ENCODE measurements at regions not wholly inside any gene's neighbourhood (a gene's known extent, or its start where the extent isn't known, plus 50 kb on each side); places are given as distances from the start of the nearest gene placed in this dataset.

- Histone ChIP-seq H2BK120ac (ENCODE audit: low read depth, low read length) (no peak overlapping the region), H3K14ac (replicated peaks; ENCODE audit: low read depth, low read length) (no peak overlapping the region), H4K5ac (ENCODE audit: low read depth, low read length) (no peak overlapping the region), H3K79me1 (ENCODE audit: low read depth in 1 of 2, low read length in 2 of 2) (no peaks in the 10 kb centered on the region), H3K9ac (ENCODE audit: low read depth, low read length) (no peak overlapping the region), H3K4me1 (ENCODE audit: control insufficient read depth, insufficient read depth, low read length) (no peaks in the 10 kb centered on the region), H3K4me3 (ENCODE audit: insufficient read depth, low read depth, low read length) (no peak overlapping the region), H4K20me1 (ENCODE audit: insufficient read depth, low read length) (no peaks in the 10 kb centered on the region), H2AFZ (replicated peaks; ENCODE audit: low read length, poor library complexity) (no peak overlapping the region), H3K4ac (ENCODE audit: low read depth, low read length) (no peak overlapping the region), H2AK9ac (replicated peaks; ENCODE audit: low read depth, low read length, poor library complexity) (no peak overlapping the region), H4K8ac (ENCODE audit: low read depth in 2 of 2, low read length in 2 of 2) (no peak overlapping the region), H2BK20ac (ENCODE audit: low read depth, low read length) (no peak overlapping the region), H3K9me1 (ENCODE audit: insufficient read depth, low read length) (no peaks in the 10 kb centered on the region), H3K9me3 (ENCODE audit: control insufficient read depth, insufficient read depth, low read length) (peaks cover 9% of the 10 kb centered on the region), H3K4me2 (ENCODE audit: low read depth, low read length) (no peak overlapping the region), H2BK5ac (ENCODE audit: low read depth, low read length, poor library complexity, severe bottlenecking) (no peak overlapping the region), H3K23ac (ENCODE audit: low read depth, low read length) (no peak overlapping the region), H3K36me3 (ENCODE audit: control insufficient read depth, insufficient read depth, low read length) (no peaks in the 10 kb centered on the region), H3K56ac (ENCODE audit: extremely low read depth, insufficient read depth, low read length) (no peak overlapping the region), H3K18ac (ENCODE audit: low read depth, low read length) (no peak overlapping the region), H3K27me3 (ENCODE audit: control insufficient read depth, insufficient read depth, low read length) (no peaks in the 10 kb centered on the region), H2BK15ac (ENCODE audit: low read depth, low read length) (no peak overlapping the region), H3K27ac (ENCODE audit: insufficient read depth, low read length) (no peak overlapping the region), H4K91ac (ENCODE audit: insufficient read depth, low read depth, low read length) (no peak overlapping the region), H2AK5ac (ENCODE audit: low read depth, low read length) (no peak overlapping the region)
- ChIA-PET CTCF (interaction anchor here (0.7 kb wide), 1 partner anchor 354 kb away, joined by 3 read pairs; no protein-coding TSS in a partner anchor), POLR2A (ENCODE audit: unreplicated experiment) (no interaction called here)
- TF ChIP-seq RFX5 (IDR thresholded peaks at IDR 0.05; ENCODE audit: low read depth, low read length) (no peak), NFE2L2 (IDR thresholded peaks at IDR 0.05; ENCODE audit: low read depth, low read length) (no peak), ELK1 (IDR thresholded peaks at IDR 0.05; ENCODE audit: borderline replicate concordance, low read depth, low read length) (no peak), RAD21 (IDR thresholded peaks at IDR 0.05; ENCODE audit: low read length) (no peak), CEBPB (IDR thresholded peaks at IDR 0.05; ENCODE audit: low read depth, low read length) (no peak), RCOR1 (IDR thresholded peaks at IDR 0.05; ENCODE audit: insufficient replicate concordance, low read length) (no peak), MAFK (IDR thresholded peaks at IDR 0.05; ENCODE audit: low read depth, low read length) (no peak), CTCF (conservative IDR thresholded peaks at IDR 0.05; ENCODE audit: low read depth, low read length) (no peak), SMC3 (IDR thresholded peaks at IDR 0.05; ENCODE audit: low read depth, low read length) (no peak), POLR2A (IDR thresholded peaks at IDR 0.05; ENCODE audit: low read depth, low read length) (no peak), BHLHE40 (IDR thresholded peaks at IDR 0.05; ENCODE audit: low read depth, low read length) (no peak), CHD1 (IDR thresholded peaks at IDR 0.05; ENCODE audit: low read depth, low read length) (no peak)
- TF ChIP-seq, protein P1, sequence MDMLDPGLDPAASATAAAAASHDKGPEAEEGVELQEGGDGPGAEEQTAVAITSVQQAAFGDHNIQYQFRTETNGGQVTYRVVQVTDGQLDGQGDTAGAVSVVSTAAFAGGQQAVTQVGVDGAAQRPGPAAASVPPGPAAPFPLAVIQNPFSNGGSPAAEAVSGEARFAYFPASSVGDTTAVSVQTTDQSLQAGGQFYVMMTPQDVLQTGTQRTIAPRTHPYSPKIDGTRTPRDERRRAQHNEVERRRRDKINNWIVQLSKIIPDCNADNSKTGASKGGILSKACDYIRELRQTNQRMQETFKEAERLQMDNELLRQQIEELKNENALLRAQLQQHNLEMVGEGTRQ (IDR thresholded peaks at IDR 0.05; ENCODE audit: low read depth, low read length): no peak
- BruUV-seq (replicated peaks): no TSS peak
- in situ Hi-C loops (cut with MboI; ENCODE audit: low sequenced_read_pairs): no loop called here
- DNase-seq (no peak), ATAC-seq (ENCODE audit: low read depth) (no peak)
- intact Hi-C loops (cut with micrococcal nuclease): no loop called here
- WGBS, 2 experiments (ENCODE audit: extremely low coverage in 2 of 2, insufficient read length in 1 of 2): no CpG with 5 or more reads among the region's 4 CpGs
- dilution Hi-C loops (cut with HindIII; ENCODE audit: low sequenced_read_pairs, unreplicated experiment): no loop called here
Measured at GRCh38 chr3:166064476-166064875, 227.3 kb upstream of the BCHE start.

Data from IMR-90 (cell line).